DND-41 (cell line): ENCODE measurements at regions not wholly inside any gene's neighbourhood (a gene's known extent, or its start where the extent isn't known, plus 50 kb on each side); places are given as distances from the start of the nearest gene placed in this dataset.

Experiments used
- ATAC-seq: fragments of 200-7000 bp; cut with Tn5 transposase; 3 replicates; pipeline ENCODE4 v1.9.1; 2021; ENCODE audit warnings: low read depth; ENCODE audit not compliant: insufficient read depth
- DNase-seq: peaks from one replicate; pipeline ENCODE4 v3.0.0-alpha.2; 2020
- H2AFZ ChIP-seq: 2 replicates; pipeline ENCODE4 v1.6.0; 2012; ENCODE audit warnings: low read depth, low read length
- H3K27ac ChIP-seq: 2 replicates; pipeline ENCODE4 v1.5.1; 2012; ENCODE audit warnings: low read length, inconsistent platforms
- H3K27me3 ChIP-seq: fragments of 200-600 bp; sonication (generic); 2 replicates; pipeline ENCODE4 v1.6.0; 2012; ENCODE audit warnings: low read length, mild to moderate bottlenecking, inconsistent platforms; ENCODE audit not compliant: insufficient read depth, poor library complexity
- H3K36me3 ChIP-seq: 2 replicates; pipeline ENCODE4 v1.5.1; 2012; ENCODE audit warnings: low read length, inconsistent platforms; ENCODE audit not compliant: insufficient read depth
- H3K4me1 ChIP-seq: 2 replicates; pipeline ENCODE4 v1.5.1; 2012; ENCODE audit warnings: mild to moderate bottlenecking, low read length; ENCODE audit not compliant: insufficient read depth
- H3K4me2 ChIP-seq: 2 replicates; pipeline ENCODE4 v1.6.0; 2012; ENCODE audit warnings: mild to moderate bottlenecking, moderate library complexity, low read length, inconsistent platforms; ENCODE audit not compliant: insufficient read depth
- H3K4me3 ChIP-seq, 2 experiments: fragments of 200-600 bp in 1 of 2; shearing (Covaris generic) in 1 of 2; 2 replicates each; pipeline ENCODE4 v1.5.1; 2012 to 2016; ENCODE audit warnings: inconsistent platforms in 2 of 2, low read length in 2 of 2, mild to moderate bottlenecking in 2 of 2, low read depth in 1 of 2, moderate library complexity in 1 of 2
- H3K79me2 ChIP-seq: 2 replicates; pipeline ENCODE4 v1.6.0; 2012; ENCODE audit warnings: low read length, inconsistent platforms; ENCODE audit not compliant: insufficient read depth
- H3K9ac ChIP-seq: 2 replicates; pipeline ENCODE4 v1.6.0; 2012; ENCODE audit warnings: low read depth, mild to moderate bottlenecking, inconsistent platforms, low read length, moderate library complexity
- H3K9me3 ChIP-seq: 2 replicates; pipeline ENCODE4 v1.5.1; 2012; ENCODE audit warnings: low read length, moderate library complexity, mild to moderate bottlenecking, inconsistent platforms; ENCODE audit not compliant: insufficient read depth, severe bottlenecking
- H4K20me1 ChIP-seq: 2 replicates; pipeline ENCODE4 v1.6.0; 2012; ENCODE audit warnings: low read length; ENCODE audit not compliant: insufficient read depth
- CTCF ChIP-seq: IDR thresholded peaks from 2 replicates; pipeline ENCODE4 v1.5.1; 2012; ENCODE audit warnings: borderline replicate concordance, low read length, moderate library complexity, mild to moderate bottlenecking; ENCODE audit not compliant: poor library complexity, severe bottlenecking; ENCODE audit errors: extremely low read depth
- EZH2 ChIP-seq: IDR thresholded peaks from 3 replicates; pipeline ENCODE4 v1.6.1; 2012; ENCODE audit warnings: borderline replicate concordance, low read depth, mild to moderate bottlenecking, moderate library complexity, low read length, inconsistent platforms; ENCODE audit not compliant: severe bottlenecking

- TF ChIP-seq CTCF, result no peak
- no peak for TF ChIP-seq EZH2
- no peaks in the 10 kb centered on the region for H3K36me3 ChIP-seq
- no peak overlapping the region for H3K4me2 ChIP-seq
- H2AFZ ChIP-seq, result no peak overlapping the region
- H4K20me1 ChIP-seq, result no peaks in the 10 kb centered on the region
- no peak for ATAC-seq
- no peak for DNase-seq
- H3K4me1 ChIP-seq, result peaks cover 5% of the 10 kb centered on the region
- peaks cover 10% of the 10 kb centered on the region for H3K9me3 ChIP-seq
- no peak overlapping the region for H3K9ac ChIP-seq
- H3K27ac ChIP-seq, result no peak overlapping the region
- no peak overlapping the region for H3K4me3 ChIP-seq
- H3K27me3 ChIP-seq, result no peaks in the 10 kb centered on the region
- no peaks in the 10 kb centered on the region for H3K79me2 ChIP-seq
Observed at GRCh38 chr16:74078511-74079231, 217.9 kb upstream of the PSMD7 start.

DNA sequence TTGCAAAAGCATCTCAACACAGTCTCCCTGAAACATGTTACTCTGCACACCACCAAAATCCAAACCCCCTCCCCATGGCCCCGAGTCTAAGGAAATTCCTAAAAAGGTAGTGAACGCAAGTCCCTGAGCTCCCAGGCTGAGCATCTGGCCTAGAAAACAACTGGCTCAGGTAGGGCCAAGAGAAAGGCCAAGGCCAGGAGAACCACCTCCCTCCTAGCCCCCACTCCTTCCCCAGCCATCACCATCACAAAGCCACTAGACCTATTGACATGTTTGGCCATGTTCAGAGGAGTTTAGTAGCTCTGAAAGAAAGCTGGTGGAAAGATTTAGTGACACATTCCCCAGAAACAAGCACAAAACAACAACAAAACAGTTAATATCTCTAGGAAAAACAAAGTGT is 220.0 kb upstream of the PSMD7 start:
- peaks cover 10% of the 10 kb centered on the region for H3K9me3 ChIP-seq
- H3K4me1 ChIP-seq, result peaks cover 5% of the 10 kb centered on the region
- no peaks in the 10 kb centered on the region for H4K20me1 ChIP-seq
- H3K9ac ChIP-seq, result no peak overlapping the region
- H3K27ac ChIP-seq, result no peak overlapping the region
- H2AFZ ChIP-seq, result no peak overlapping the region
- H3K36me3 ChIP-seq, result no peaks in the 10 kb centered on the region
- H3K4me3 ChIP-seq, result no peak overlapping the region
- H3K27me3 ChIP-seq, result no peaks in the 10 kb centered on the region
- no peak overlapping the region for H3K4me2 ChIP-seq
- DNase-seq (no peak), ATAC-seq (no peak)
- no peak for TF ChIP-seq EZH2
- no peak for TF ChIP-seq CTCF
- no peaks in the 10 kb centered on the region for H3K79me2 ChIP-seq

DNA sequence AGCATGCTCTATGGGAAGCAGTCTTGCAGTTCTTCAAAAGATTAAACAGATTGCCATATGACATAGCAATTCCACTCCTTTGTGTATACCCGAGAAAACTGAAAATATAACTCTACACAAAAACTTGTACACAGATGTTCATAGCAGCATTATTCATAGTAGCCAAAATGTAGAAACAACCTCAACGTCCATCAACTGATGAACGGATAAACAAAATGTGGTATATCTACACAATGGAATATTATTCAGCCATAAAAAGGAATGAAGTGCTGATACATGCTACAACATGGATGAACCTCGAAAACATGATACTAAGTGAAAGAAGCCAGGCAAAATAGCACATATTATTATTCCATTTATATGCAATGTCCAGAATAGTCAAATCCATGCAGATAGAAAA is 221.2 kb upstream of the PSMD7 start:
- no peaks in the 10 kb centered on the region for H3K79me2 ChIP-seq
- peaks cover 10% of the 10 kb centered on the region for H3K9me3 ChIP-seq
- ATAC-seq (no peak), DNase-seq (no peak)
- peaks cover 4% of the 10 kb centered on the region for H3K4me1 ChIP-seq
- no peak overlapping the region for H2AFZ ChIP-seq
- TF ChIP-seq CTCF (no peak), EZH2 (no peak)
- no peak overlapping the region for H3K4me3 ChIP-seq
- H3K36me3 ChIP-seq, result no peaks in the 10 kb centered on the region
- H3K9ac ChIP-seq, result no peak overlapping the region
- no peak overlapping the region for H3K4me2 ChIP-seq
- no peaks in the 10 kb centered on the region for H4K20me1 ChIP-seq
- no peaks in the 10 kb centered on the region for H3K27me3 ChIP-seq
- no peak overlapping the region for H3K27ac ChIP-seq

DNA sequence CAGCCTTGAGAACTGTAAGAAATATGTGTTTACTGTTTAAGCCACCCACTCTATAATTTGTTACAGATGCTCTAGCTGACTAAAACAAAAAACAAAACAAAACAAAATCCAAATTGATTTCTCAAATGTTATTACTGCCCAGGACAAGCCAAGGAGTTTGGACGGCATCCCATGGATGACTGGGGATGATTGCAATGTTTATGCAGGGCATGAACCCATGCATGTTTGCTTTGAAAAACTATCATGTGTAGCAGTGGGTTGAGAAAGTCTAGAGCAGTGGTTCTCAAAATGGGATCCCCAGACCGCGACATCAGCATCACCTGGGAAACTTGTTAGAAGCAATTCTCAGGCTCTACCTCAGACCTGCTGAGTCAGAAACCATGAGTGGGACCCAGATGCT is 223.2 kb upstream of the PSMD7 start:
- no peak for ATAC-seq
- H3K4me2 ChIP-seq, result no peak overlapping the region

More for the DNA sequence above, 223.2 kb upstream of the PSMD7 start:
- TF ChIP-seq EZH2, result no peak
- no peak for TF ChIP-seq CTCF
- Histone ChIP-seq H3K9ac (no peak overlapping the region), H3K9me3 (peaks cover 10% of the 10 kb centered on the region), H3K4me1 (peaks cover 9% of the 10 kb centered on the region), H2AFZ (0 out of 2 replicates have a peak overlapping the region, but pooled peaks have one; percentile 21), H3K27ac (no peak overlapping the region; the same call in 1 of the 2 replicates), H3K4me3 (no peak overlapping the region), H3K36me3 (no peaks in the 10 kb centered on the region), H3K27me3 (no peaks in the 10 kb centered on the region), H3K79me2 (no peaks in the 10 kb centered on the region), H4K20me1 (no peaks in the 10 kb centered on the region)
- no peak for DNase-seq
